CD4-positive, alpha-beta T cell treated with Interleukin-6 at 100 ng/mL for 8 hours (primary cell): ENCODE measurements at regions not wholly inside any gene's neighbourhood (a gene's known extent, or its start where the extent isn't known, plus 50 kb on each side); places are given as distances from the start of the nearest gene placed in this dataset.

Experiments used
- DNase-seq: peaks from one replicate; pipeline ENCODE4 v3.0.0-alpha.2; 2020; ENCODE audit warnings: mixed read lengths, low spot score

DNA sequence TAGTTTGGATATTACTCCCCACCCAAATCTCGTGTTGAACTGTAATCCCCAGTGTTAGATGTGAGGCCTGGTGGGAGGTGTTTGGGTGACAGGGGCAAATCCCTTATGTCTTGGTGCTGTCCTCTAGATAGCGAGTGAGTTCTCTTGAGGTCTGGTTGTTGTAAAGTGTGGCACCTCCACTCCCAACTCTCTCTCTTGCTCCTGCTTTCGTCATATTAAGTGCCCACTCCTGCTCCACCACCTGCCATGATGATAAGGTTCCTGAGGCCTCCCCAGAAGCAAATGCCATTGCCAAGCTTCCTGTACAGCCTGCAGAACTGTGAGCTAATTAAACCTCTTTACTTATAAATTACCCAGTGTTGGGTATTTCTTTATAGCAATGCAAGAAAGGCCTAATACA is 944.3 kb downstream of the ADGRL3 start:
- DNase-seq = no peak

DNA sequence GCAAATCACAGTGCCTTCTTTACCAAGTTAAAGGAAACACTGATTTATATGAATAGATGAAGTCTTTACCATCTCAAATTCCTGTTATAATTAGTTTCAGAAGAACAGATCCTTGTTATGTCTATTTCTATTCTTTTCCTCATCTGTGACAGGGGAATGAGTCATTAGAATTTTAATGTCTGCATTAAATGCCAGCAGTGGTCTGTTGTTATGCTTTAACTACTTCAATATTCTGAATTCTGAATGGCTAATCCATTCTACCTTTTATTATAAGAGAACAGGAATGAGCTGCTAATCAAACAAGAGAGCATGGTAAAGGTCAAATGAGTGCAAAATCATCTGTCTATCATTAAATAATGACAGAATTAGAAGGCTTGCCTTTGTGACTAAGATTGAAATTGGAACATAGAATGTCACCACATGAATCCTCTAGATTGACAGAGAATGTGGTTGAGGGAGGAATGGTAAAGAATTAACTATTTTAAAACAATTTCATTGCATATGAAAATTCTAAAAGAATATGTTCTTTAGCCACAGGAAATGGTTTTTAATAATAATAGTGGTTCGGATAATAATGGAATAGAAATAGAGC is 935.5 kb downstream of the ADGRL3 start:
- no peak for DNase-seq

DNA sequence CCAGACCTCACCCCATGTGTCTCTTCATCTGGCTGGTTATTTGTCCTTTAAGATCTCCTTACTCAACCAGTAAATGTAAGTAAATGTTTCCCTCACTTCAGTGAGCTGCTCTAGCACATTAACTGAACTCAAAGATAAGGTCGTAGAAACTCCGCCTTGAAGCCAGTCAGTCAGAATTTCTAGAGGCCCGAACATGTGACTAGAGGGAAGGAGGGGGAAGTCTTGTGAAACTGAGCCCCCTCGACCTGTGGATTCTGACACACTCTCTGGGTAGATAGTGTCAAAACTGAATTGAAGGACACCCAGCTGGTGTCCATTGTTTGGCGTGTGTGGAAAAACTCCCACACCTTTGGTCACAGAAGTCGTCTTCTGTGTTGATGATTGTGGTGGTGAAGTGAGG is 933.9 kb downstream of the ADGRL3 start:
- DNase-seq = no peak

DNA sequence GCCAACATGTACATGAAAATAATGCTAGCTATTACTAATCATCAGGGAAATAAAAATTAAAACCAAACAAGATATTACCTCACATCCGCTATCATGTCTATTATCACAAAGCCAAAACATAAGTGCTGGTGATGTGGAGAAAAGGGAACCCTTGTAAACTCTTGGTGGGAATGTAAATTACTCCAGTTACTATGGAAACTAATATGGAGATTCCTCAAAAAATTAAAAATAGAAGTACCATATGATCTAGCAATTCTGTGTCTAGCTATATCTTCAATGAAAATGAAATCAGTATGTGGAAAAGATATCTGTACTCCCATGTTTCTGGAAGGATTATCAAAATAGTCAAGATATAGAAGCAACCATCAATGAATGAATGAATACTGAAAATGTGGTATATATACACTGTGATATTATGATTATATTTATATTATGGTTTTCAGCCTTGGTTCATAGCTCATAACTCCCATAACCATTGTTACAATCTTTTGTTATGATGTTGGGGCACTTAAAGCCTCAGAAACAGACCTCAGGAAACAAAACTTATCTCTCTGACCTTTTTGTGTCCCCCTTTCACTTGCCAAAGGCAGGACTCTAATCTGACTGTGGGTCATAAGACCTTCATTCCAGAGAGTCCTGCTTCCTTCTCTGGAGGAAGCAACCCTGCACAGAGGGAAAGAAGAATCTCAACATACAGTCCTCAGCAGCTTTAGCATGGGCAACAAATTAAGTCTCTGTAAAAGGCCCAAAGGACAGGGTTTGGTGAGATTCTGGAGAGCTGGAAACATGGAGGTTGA is 933.2 kb downstream of the ADGRL3 start:
- no peak for DNase-seq

DNA sequence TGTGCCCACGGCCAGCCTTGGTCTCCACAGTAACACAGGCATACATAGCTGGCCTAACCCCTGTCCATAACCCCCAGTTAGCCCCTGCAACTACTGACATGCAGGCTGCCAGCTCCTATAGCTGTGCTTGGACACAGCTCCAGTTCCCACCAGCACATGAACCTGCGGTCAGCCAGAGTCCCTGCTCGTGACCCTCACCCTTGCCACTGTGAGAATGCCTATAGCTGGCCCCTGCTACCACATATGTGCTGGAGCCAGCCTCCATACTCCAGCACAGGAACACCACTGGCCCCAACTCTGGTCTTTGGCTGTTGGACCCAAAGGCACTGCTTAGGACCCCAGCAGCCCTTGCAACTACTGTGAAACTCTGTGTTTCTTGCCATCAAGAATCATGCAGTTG is 930.9 kb downstream of the ADGRL3 start:
- no peak for DNase-seq

DNA sequence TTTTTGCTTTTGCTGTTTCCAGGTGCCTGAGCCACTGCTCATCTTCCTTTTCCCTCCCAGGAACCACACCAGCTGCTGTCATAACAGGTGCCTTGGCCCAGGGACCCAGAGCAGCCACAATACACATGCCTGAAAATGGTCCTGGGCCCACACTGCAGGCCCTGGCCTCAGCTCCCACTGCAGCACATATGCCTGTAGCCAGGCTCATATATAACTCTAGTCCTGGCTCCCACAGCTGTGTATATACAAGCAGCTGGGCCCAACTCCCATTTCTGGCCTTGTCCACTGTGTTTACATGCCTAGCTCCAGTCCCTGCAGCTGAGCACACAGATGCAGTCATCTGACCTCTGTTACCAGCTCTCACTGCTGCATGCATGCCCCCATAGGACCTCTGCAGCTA is 930.5 kb downstream of the ADGRL3 start:
- no peak for DNase-seq

DNA sequence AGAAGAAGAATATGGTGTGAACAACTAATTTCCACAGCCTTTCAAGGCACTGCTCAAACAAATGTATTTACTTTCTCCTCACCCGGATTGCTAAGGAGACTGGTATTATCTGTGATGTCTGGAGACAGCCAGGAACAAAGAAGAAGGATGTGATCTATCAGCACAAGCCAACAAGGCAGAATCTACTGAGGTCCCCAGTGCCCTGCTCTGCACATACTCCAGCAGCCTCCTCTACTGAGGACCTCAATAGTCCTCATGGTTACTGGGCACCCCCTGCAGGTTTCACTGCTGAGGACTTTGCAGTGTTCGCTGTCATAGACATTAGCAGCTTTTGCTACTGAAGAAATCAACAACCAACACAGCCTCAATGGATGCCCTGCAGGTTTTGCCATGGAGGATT is 930.1 kb downstream of the ADGRL3 start:
- no peak for DNase-seq
